ENCODE measurements at regions not wholly inside any gene's neighbourhood (a gene's known extent, or its start where the extent isn't known, plus 50 kb on each side); places are given as distances from the start of the nearest gene placed in this dataset.

GRCh38 chr6:40334496-40335270 lies 252.5 kb downstream of the LRFN2 start:
- TF ChIP-seq POLR2A (IDR thresholded peaks at IDR 0.05) = no peak
- no peak for TF ChIP-seq CTCF (IDR thresholded peaks at IDR 0.05)
- TF ChIP-seq EP300 (IDR thresholded peaks at IDR 0.05) = no peak
